Body of pancreas (tissue), 4 donors: ENCODE measurements at regions not wholly inside any gene's neighbourhood (a gene's known extent, or its start where the extent isn't known, plus 50 kb on each side); places are given as distances from the start of the nearest gene placed in this dataset.

Experiments used
- POLR2A ChIP-seq, 3 donors: fragments of 450-650 bp; IDR thresholded peaks; one replicate each; pipeline ENCODE4 v1.6.1; 2016; ENCODE audit warnings: antibody characterized with exemption in 3 of 3, mild to moderate bottlenecking in 2 of 3
- TF ChIP-seq, protein P1 (sequence below), 7 experiments: fragments of 450-650 bp in 4 of 7; fragments of 200-600 bp in 3 of 7; sonication (generic) in 3 of 7; IDR thresholded peaks; one replicate each; pipeline ENCODE4 v1.5.1; 2016 to 2019; ENCODE audit warnings: antibody characterized with exemption in 7 of 7

DNA sequence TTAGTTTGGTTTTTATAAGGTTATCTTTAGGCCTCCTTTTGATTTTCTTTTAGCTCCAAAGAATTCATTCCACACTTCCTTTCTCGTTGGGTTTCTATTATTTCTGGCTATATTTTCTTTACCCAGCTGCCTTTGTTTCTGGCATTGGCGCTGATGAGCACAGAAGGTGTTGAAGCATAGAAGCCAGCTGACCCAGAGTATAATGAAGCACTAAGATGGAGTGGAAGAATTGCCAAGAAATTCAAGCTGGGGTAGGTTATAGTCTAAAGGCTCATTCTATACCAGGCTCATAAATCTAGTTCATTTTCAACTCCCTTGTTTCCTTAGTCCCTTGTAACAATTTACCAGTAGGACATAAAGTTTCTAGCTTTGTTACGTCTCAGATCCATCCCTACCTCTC lies 169.5 kb downstream of the HRH4 start:
- TF ChIP-seq, protein P1, sequence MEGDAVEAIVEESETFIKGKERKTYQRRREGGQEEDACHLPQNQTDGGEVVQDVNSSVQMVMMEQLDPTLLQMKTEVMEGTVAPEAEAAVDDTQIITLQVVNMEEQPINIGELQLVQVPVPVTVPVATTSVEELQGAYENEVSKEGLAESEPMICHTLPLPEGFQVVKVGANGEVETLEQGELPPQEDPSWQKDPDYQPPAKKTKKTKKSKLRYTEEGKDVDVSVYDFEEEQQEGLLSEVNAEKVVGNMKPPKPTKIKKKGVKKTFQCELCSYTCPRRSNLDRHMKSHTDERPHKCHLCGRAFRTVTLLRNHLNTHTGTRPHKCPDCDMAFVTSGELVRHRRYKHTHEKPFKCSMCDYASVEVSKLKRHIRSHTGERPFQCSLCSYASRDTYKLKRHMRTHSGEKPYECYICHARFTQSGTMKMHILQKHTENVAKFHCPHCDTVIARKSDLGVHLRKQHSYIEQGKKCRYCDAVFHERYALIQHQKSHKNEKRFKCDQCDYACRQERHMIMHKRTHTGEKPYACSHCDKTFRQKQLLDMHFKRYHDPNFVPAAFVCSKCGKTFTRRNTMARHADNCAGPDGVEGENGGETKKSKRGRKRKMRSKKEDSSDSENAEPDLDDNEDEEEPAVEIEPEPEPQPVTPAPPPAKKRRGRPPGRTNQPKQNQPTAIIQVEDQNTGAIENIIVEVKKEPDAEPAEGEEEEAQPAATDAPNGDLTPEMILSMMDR (IDR thresholded peaks at IDR 0.05) = no peak
- TF ChIP-seq POLR2A (IDR thresholded peaks at IDR 0.05) = no peak
